Mesothelial cell of epicardium (in vitro differentiated cells): ENCODE measurements at regions not wholly inside any gene's neighbourhood (a gene's known extent, or its start where the extent isn't known, plus 50 kb on each side); places are given as distances from the start of the nearest gene placed in this dataset.

Experiments used
- DNase-seq, 2 experiments: peaks; one replicate each; pipeline ENCODE4 v3.0.0; 2021; ENCODE audit warnings: low spot score in 2 of 2; ENCODE audit not compliant: unreplicated experiment in 2 of 2
- H3K27ac Mint-ChIP-seq: 2 replicates; pipeline ENCODE4 v1.8.0; 2021; ENCODE audit warnings: mixed read lengths
- H3K27me3 Mint-ChIP-seq: 2 replicates; pipeline ENCODE4 v1.8.0; 2021; ENCODE audit warnings: low read depth, mixed read lengths
- H3K36me3 Mint-ChIP-seq: 2 replicates; pipeline ENCODE4 v1.8.0; 2021; ENCODE audit warnings: mixed read lengths
- H3K4me1 Mint-ChIP-seq: 2 replicates; pipeline ENCODE4 v1.8.0; 2021; ENCODE audit warnings: mixed read lengths
- H3K4me3 Mint-ChIP-seq: 2 replicates; pipeline ENCODE4 v1.8.0; 2021; ENCODE audit warnings: mild to moderate bottlenecking, moderate library complexity, mixed read lengths
- H3K9me3 Mint-ChIP-seq: 2 replicates; pipeline ENCODE4 v1.8.0; 2021; ENCODE audit warnings: mixed read lengths
- CTCF ChIP-seq: fragments of 200-600 bp; sonication (generic); IDR thresholded peaks from one replicate; pipeline ENCODE4 v1.5.0; 2021; ENCODE audit warnings: antibody characterized with exemption; ENCODE audit not compliant: unreplicated experiment

GRCh38 chr1:170375082-170375723 lies 156.8 kb upstream of the GORAB start:
- no peaks in the 10 kb centered on the region for H3K4me1 Mint-ChIP-seq
- no peak for TF ChIP-seq CTCF
- peaks cover 17% of the 10 kb centered on the region for H3K9me3 Mint-ChIP-seq
- DNase-seq, result no peak
- H3K36me3 Mint-ChIP-seq, result no peaks in the 10 kb centered on the region
- H3K27ac Mint-ChIP-seq, result no peak overlapping the region
- no peaks in the 10 kb centered on the region for H3K27me3 Mint-ChIP-seq
- no peak overlapping the region for H3K4me3 Mint-ChIP-seq

- no peak for DNase-seq
- no peak for TF ChIP-seq CTCF
- no peak overlapping the region for H3K27ac Mint-ChIP-seq
- no peaks in the 10 kb centered on the region for H3K36me3 Mint-ChIP-seq
- H3K27me3 Mint-ChIP-seq, result no peaks in the 10 kb centered on the region
- H3K4me3 Mint-ChIP-seq, result no peak overlapping the region
- H3K4me1 Mint-ChIP-seq, result no peaks in the 10 kb centered on the region
- peaks cover 28% of the 10 kb centered on the region for H3K9me3 Mint-ChIP-seq
Measured at GRCh38 chr1:170376801-170377385, 155.1 kb upstream of the GORAB start.

- Mint-ChIP-seq H3K9me3 (peaks cover 33% of the 10 kb centered on the region), H3K27ac (no peak overlapping the region), H3K27me3 (peaks cover 2% of the 10 kb centered on the region), H3K4me1 (no peaks in the 10 kb centered on the region), H3K36me3 (no peaks in the 10 kb centered on the region), H3K4me3 (no peak overlapping the region)
- no peak for TF ChIP-seq CTCF
- no peak for DNase-seq
Measured at GRCh38 chr1:170377440-170377839, 154.5 kb upstream of the GORAB start.

GRCh38 chr1:170377896-170378634 lies 153.9 kb upstream of the GORAB start:
- Mint-ChIP-seq H3K4me3 (no peak overlapping the region), H3K9me3 (peaks cover 38% of the 10 kb centered on the region), H3K27me3 (peaks cover 2% of the 10 kb centered on the region), H3K36me3 (no peaks in the 10 kb centered on the region), H3K4me1 (no peaks in the 10 kb centered on the region), H3K27ac (no peak overlapping the region)
- no peak for DNase-seq
- TF ChIP-seq CTCF, result no peak

- Mint-ChIP-seq H3K9me3 (peaks cover 16% of the 10 kb centered on the region), H3K27me3 (peaks cover 2% of the 10 kb centered on the region), H3K4me3 (no peak overlapping the region), H3K27ac (no peak overlapping the region), H3K36me3 (no peaks in the 10 kb centered on the region), H3K4me1 (no peaks in the 10 kb centered on the region)
- DNase-seq, result no peak
- TF ChIP-seq CTCF, result no peak
Measured at GRCh38 chr1:170385750-170386149, 146.2 kb upstream of the GORAB start.
